GM21526 (cell line): ENCODE measurements at regions not wholly inside any gene's neighbourhood (a gene's known extent, or its start where the extent isn't known, plus 50 kb on each side); places are given as distances from the start of the nearest gene placed in this dataset.

Experiments used
- ATAC-seq: cut with Tn5 transposase; IDR thresholded peaks from one replicate; pipeline ENCODE4 v1.9.1; 2021; ENCODE audit warnings: moderate library complexity; ENCODE audit not compliant: unreplicated experiment, low FRiP score

DNA sequence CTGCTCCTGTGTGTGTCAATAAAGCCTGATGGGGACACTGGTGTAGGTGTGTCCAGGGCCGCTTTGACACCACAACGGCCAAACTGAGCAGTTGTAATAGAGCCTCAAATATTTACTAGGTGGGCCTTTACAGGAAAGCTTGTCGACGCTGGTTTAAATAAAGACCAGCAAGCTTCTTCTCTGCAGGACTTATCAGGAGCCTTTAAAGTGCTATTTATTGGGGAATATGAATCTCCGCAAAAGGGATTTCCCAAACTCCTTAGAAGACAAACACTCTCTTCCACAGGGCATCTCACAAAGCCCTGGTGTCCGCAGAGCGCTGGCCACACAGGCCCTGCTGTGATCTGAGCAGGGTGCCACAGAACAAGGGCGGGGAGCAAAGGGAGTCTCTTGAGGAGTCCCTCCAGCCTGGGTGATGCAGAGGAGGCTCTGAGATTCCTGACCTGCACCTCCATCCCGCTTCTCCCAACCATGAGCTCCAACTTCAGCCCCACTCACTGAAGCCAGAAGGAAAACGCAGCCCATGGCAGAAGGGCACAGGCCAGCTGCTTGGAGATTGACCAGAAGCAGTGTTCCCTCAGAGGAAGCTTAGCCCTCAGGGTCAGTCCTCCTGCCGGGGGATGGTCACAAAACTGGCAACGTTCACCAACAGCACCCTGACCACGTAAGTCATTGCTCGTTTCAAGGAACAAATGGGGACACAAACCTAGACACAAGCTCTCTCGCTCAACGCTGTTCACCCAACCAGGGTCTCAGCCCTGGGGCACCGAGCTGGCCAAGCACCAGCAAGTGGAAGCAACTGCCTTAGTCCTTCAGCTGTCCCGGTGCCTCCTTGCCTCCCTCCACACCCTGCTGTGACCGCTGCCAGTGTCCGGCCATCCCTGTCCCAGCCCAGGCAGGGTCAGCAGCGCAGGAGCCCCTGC lies 129.5 kb downstream of the OAT start:
- ATAC-seq = no peak

DNA sequence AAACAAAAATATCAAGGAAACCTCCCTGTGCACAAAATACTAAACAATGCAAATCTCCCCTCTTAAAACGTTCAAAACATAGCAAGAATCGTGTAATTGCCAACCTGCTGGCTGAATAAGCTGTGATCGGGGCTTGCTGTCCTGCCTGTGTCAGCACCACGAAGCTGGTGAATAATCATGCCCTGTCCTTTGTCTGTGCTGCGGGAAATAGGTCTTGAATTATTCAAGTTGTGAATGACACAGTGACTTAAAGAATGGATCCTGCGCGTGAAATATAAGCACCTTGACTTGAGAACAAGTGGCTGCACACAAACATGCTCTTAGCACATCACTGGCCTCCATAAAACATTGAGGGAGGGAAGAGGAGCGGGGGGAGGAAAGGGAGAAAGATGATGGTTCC lies 130.2 kb downstream of the OAT start:
- ATAC-seq = no peak

- ATAC-seq = no peak
Measured at GRCh38 chr10:124287791-124288190, 130.9 kb downstream of the OAT start.

GRCh38 chr10:124287071-124287685 lies 131.5 kb downstream of the OAT start:
- no peak for ATAC-seq

DNA sequence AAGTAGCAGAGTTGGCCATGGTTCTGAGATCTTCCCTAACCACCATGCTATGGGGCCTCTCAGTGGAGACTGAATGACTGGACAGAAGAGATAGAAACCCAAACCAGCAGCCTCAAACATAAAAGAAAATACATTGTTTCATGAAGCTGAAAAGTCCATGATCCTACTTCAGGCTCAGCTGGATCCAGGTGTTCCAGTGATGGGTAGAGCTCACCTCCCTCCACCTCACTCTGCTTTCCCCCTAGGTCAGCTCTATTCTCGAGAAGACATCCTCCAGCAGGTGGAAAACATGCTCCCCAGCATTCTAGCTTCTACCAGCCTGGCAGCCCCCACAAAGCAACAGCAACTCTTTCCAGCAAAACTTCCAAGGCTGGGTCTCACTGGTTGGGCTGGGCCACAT lies 132.1 kb downstream of the OAT start:
- no peak for ATAC-seq

DNA sequence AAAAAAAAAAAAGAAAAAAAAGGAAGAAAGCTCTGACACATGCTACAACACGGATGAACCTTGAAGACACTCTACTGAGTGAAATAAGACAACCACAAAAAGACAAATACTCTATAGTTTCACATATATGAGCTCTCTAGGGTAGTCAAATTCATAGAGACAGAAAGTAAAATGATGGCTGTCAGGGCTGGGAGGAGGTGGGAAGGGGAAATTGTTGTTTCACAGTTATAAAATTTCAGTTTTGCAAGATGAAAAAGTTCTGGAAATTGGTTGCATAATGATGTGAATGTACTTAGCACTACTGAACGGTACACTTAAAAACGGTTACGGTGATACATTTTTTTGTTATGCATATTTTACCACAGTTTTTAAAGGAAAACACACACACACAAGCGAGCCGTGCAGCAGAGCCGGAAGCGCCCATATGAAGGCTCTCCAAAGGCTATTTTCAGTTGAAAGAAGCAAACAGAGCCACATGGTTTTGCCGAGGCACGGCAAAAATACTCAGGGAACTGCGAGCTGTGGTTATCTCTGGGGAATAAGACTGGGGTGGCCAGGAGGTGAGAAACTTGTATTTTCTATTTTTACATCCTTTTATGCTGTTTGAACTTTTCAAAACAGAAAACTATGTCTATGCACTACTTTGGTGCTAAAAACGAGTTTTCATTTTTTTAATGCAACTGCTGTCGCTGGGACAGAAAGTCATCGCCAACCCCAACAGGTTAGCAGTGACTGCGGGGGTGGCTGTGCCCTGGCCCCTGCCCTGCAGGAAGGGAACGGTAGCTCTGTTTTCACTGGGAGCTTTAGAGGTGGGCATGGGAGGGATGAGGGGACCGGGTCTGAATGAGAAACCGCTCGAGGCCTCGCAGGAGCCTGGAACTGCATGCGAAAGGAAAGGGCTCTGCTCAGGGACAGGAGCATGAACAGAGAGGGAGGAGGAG lies 132.9 kb downstream of the OAT start:
- ATAC-seq = no peak

- no peak for ATAC-seq
Measured at GRCh38 chr10:124283949-124284250, 134.8 kb downstream of the OAT start.

DNA sequence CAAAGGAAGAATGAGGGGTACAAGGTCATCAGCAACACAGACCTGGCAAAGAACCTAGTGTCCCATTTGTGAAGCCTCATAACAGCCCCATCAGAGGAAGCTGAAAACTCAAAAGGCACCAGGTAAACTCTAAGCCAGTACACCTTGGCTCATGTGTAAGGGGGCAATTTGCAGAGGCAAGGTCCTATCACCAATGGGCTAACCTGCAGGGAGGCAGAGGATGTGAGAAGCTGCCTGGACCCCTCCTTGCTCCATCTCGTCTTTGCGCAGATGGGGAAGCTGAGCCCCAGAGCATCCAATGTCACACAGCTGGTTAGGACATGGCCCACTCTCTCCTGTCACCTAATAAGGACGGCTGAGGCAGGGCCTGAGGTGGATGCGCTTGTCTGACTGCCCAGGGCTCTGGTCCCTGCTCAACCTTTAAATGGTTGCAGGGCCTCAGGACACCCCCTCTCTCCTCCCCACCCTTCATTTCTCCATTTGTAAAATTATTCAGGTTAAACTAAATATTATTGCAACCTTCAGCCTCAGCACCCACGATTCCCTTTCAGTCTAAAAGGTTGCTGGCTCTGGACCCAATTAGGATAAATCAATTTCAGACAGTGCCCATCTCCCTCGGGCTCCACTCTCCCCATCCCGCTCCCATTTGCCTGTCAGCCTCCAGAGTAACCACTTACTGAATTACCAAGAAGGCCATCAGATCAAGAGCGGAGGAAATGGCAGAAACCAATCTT lies 135.3 kb downstream of the OAT start:
- no peak for ATAC-seq

DNA sequence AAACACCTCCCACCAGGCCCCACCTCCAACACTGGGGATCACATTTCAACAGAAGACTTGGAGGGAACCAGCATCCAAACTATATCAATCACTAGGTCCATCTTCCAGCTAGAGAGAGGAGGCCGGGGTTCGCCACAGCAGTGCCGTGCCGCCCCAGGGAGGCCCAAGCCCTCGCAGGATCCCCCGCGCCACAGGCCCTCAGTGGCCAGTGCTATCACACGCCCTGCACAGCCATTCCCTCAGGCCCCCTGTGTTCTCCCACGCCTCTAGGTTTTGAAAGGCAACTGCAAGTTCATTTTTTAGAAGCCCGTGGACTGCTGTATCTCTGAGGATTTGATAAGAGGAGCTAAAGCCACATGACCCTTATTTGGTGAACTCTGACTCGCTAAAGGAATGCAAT lies 136.4 kb downstream of the OAT start:
- no peak for ATAC-seq

DNA sequence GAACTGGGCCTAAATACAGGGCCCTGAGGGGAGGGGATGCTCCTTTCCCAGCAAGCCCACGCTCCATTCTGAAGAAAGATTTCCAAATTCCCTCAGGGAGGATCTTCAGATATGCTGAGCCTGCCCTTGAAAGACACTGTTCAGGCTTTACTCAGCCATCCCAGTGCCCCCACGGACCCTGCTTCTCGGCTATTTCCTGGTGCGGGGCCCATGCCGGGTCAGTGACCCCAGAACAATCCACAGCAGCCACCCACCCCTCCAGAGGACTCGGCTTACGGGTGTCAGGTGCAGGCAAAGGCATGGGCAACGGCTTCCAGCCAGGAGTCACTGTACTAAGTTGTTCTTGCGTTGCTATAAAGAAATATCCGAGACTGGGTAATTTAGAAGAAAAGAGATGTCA lies 137.1 kb downstream of the OAT start:
- ATAC-seq = no peak

- no peak for ATAC-seq
Measured at GRCh38 chr10:124280916-124281315, 137.8 kb downstream of the OAT start.

DNA sequence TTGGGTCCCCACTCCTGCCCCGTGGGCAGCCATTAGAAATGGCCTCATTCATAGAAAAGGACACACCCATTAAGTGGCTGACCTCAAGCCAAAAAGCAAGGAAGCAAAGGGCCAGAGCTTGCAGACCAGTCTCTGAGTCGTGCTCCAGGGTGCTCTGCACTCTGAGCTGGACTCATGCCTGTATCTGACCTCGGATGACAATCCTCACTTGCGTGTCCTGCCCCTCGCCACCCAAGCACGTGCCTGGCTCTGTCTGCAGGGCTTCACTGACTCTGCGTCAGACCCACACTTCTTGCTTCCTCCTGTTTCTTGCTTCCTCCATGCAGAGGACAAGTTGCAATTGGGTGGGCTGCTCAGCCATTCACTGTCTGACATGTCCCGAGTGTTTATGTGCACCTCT lies 138.8 kb downstream of the OAT start:
- ATAC-seq = no peak

GRCh38 chr10:124279298-124279697 lies 139.4 kb downstream of the OAT start:
- no peak for ATAC-seq

- no peak for ATAC-seq
Measured at GRCh38 chr10:124278356-124278755, 140.4 kb downstream of the OAT start.

DNA sequence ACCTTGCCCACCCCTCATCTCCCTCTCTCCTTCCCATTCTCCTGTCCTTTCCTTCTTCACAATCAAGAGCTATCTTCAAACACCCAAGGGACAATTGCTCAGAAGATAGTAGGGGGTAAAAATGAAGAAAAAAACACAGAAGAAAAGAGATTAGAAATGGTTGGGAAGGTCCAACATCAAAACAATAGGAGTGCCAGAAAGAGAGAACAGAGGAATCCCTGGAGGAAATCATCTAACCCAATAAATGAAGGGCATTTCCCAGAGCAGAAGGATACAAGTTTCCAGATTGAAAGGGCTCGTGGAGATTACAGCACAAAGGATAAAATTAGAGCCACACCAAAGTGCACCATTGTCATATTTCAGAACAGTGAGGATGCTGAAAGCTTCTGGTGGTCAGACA lies 145.6 kb downstream of the OAT start:
- no peak for ATAC-seq

DNA sequence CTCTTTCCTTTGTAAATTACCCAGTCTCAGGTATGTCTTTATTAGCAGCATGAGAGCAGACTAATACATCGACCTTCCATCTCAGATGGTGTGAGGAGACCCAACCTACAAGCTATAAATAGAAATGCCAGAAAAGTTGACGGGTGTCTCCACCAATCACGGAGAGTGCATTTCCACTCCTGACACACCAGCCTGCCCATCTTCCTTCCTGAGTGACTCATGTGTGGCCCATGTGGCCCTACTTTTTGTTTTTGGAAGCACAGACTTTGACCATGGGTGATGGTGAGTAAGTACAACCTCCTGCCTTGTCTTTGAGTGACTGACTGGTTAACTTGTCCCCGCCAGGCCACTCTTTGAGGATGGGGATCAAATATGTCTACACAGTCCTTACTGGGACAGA lies 147.0 kb downstream of the OAT start:
- no peak for ATAC-seq

DNA sequence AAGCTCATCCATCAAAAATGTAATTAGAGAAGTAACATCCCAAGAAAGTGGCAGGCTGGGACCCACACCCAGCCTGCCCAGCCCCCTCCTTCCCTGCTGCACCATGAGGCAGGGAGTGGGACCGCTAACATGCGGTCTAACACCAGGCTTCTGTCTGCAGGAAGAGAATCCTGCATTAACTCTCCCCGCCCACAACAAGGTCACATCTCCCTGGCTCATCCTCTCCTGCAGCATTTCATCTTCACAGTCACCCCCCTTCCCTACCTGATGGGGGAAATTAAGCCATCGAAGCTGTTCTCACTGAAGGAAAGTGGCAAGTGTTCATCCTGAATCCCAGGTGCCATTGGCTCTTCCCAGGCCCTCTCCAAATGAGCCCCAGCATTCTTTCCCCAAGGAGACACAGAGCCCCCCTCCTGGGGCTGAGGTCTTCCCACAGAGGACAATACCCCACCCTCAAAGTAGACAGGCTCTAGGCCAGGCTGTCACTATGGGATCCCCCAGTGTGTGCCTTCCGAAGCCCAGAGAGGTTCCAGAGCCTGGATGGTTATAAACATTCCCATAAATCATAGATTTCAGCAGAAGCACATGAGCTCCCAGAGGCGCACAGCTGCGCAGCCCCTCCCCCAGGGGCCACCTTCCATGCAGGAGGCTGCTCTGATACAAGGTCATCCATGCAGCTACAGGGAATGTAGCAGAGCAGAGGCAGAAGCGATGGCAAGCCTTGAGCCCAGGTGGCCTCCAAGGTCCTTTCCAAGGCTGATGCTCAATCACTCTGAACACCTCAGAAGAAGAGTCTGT lies 148.0 kb downstream of the OAT start:
- no peak for ATAC-seq

- ATAC-seq = no peak
Measured at GRCh38 chr10:124268976-124269375, 149.7 kb downstream of the OAT start.

DNA sequence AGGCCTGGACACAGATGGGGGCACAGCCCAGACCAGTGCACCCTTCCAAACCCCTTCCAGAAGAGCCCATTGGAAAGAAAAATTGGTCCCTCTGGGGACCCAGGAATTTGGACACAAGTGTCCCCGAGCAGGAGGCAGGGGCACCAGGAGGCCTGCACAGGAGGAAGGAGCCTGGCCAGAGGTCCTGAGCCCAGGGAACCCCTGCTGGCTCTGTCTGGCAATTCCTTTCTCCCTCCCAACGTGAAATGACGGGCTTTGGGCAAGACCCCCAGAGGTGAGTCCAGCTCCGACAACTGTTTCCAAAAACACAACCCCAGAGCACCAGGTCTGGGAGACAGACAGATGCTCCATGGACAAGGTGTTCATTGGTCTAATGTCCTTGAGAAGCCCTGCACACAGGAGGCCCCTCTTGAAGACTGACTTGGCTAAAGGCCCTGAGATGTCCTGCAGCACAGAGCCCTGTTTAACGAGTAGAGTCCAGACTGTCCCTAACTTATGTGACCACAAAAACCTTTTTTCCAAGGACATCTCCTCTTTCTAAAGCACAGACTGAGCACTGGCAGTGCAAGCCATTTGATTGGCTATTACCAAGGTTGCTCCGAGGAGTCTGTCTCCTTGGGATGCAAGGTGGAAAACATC lies 150.7 kb downstream of the OAT start:
- no peak for ATAC-seq
